ENCODE measurements at regions not wholly inside any gene's neighbourhood (a gene's known extent, or its start where the extent isn't known, plus 50 kb on each side); places are given as distances from the start of the nearest gene placed in this dataset.

- Histone ChIP-seq H3K27ac (ENCODE audit: low read length) (no peak overlapping the region), H3K9ac (ENCODE audit: low read depth, low read length) (no peak overlapping the region), H3K4me2 (ENCODE audit: insufficient read depth, low read length) (no peak overlapping the region), H3K79me2 (ENCODE audit: insufficient read depth, low read length) (no peaks in the 10 kb centered on the region), H3K27me3 (ENCODE audit: insufficient read depth, low read length, poor library complexity) (peaks cover 9% of the 10 kb centered on the region), H3K4me1 (ENCODE audit: insufficient read depth, low read length) (no peaks in the 10 kb centered on the region), H3K4me3 (ENCODE audit: low read depth in 1 of 2, low read length in 2 of 2) (no peak overlapping the region), H3K9me3 (ENCODE audit: insufficient read depth, low read length, severe bottlenecking) (no peaks in the 10 kb centered on the region), H4K20me1 (ENCODE audit: insufficient read depth, low read length) (no peaks in the 10 kb centered on the region), H3K36me3 (ENCODE audit: insufficient read depth, low read length) (no peaks in the 10 kb centered on the region), H2AFZ (ENCODE audit: low read depth, low read length) (no peak overlapping the region)
- DNase-seq = no peak
- TF ChIP-seq CTCF (IDR thresholded peaks at IDR 0.05; ENCODE audit: borderline replicate concordance, extremely low read depth, low read length, poor library complexity, severe bottlenecking) = no peak
- no peak for ATAC-seq (ENCODE audit: insufficient read depth, low read depth)
Measured at GRCh38 chr20:4305091-4305490, 56.0 kb upstream of the ADRA1D start.

GRCh38 chr20:4304601-4305000, 55.5 kb upstream of the ADRA1D start:
- Histone ChIP-seq H3K79me2 (ENCODE audit: insufficient read depth, low read length) (no peaks in the 10 kb centered on the region), H3K27me3 (ENCODE audit: insufficient read depth, low read length, poor library complexity) (peaks cover 9% of the 10 kb centered on the region), H3K9ac (ENCODE audit: low read depth, low read length) (no peak overlapping the region), H3K4me1 (ENCODE audit: insufficient read depth, low read length) (no peaks in the 10 kb centered on the region), H3K9me3 (ENCODE audit: insufficient read depth, low read length, severe bottlenecking) (no peaks in the 10 kb centered on the region), H3K4me2 (ENCODE audit: insufficient read depth, low read length) (no peak overlapping the region), H2AFZ (ENCODE audit: low read depth, low read length) (no peak overlapping the region), H3K4me3 (ENCODE audit: low read depth in 1 of 2, low read length in 2 of 2) (no peak overlapping the region), H3K27ac (ENCODE audit: low read length) (no peak overlapping the region), H4K20me1 (ENCODE audit: insufficient read depth, low read length) (no peaks in the 10 kb centered on the region), H3K36me3 (ENCODE audit: insufficient read depth, low read length) (no peaks in the 10 kb centered on the region)
- DNase-seq (no peak), ATAC-seq (ENCODE audit: insufficient read depth, low read depth) (no peak)
- TF ChIP-seq CTCF (IDR thresholded peaks at IDR 0.05; ENCODE audit: borderline replicate concordance, extremely low read depth, low read length, poor library complexity, severe bottlenecking) = no peak
- no peak for TF ChIP-seq EZH2 (IDR thresholded peaks at IDR 0.05; ENCODE audit: borderline replicate concordance, low read depth, low read length, severe bottlenecking)

GRCh38 chr20:4303136-4303535, 54.0 kb upstream of the ADRA1D start:
- Histone ChIP-seq H3K4me1 (ENCODE audit: insufficient read depth, low read length) (no peaks in the 10 kb centered on the region), H3K27me3 (ENCODE audit: insufficient read depth, low read length, poor library complexity) (peaks cover 19% of the 10 kb centered on the region), H4K20me1 (ENCODE audit: insufficient read depth, low read length) (no peaks in the 10 kb centered on the region), H3K79me2 (ENCODE audit: insufficient read depth, low read length) (no peaks in the 10 kb centered on the region), H3K4me2 (ENCODE audit: insufficient read depth, low read length) (no peak overlapping the region), H3K27ac (ENCODE audit: low read length) (no peak overlapping the region), H3K36me3 (ENCODE audit: insufficient read depth, low read length) (no peaks in the 10 kb centered on the region), H3K4me3 (ENCODE audit: low read depth in 1 of 2, low read length in 2 of 2) (no peak overlapping the region), H2AFZ (ENCODE audit: low read depth, low read length) (no peak overlapping the region), H3K9me3 (ENCODE audit: insufficient read depth, low read length, severe bottlenecking) (no peaks in the 10 kb centered on the region), H3K9ac (ENCODE audit: low read depth, low read length) (no peak overlapping the region)
- TF ChIP-seq CTCF (IDR thresholded peaks at IDR 0.05; ENCODE audit: borderline replicate concordance, extremely low read depth, low read length, poor library complexity, severe bottlenecking) (no peak), EZH2 (IDR thresholded peaks at IDR 0.05; ENCODE audit: borderline replicate concordance, low read depth, low read length, severe bottlenecking) (no peak)
- DNase-seq (no peak), ATAC-seq (ENCODE audit: insufficient read depth, low read depth) (no peak)

GRCh38 chr20:4300921-4301320, 51.8 kb upstream of the ADRA1D start:
- H3K36me3 ChIP-seq (ENCODE audit: insufficient read depth, low read length) = no peaks in the 10 kb centered on the region
- no peaks in the 10 kb centered on the region for H4K20me1 ChIP-seq (ENCODE audit: insufficient read depth, low read length)
- TF ChIP-seq CTCF (IDR thresholded peaks at IDR 0.05; ENCODE audit: borderline replicate concordance, extremely low read depth, low read length, poor library complexity, severe bottlenecking) (no peak), EZH2 (IDR thresholded peaks at IDR 0.05; ENCODE audit: borderline replicate concordance, low read depth, low read length, severe bottlenecking) (no peak)
- H3K4me1 ChIP-seq (ENCODE audit: insufficient read depth, low read length) = no peaks in the 10 kb centered on the region
- H3K4me2 ChIP-seq (ENCODE audit: insufficient read depth, low read length) = no peak overlapping the region
- H3K4me3 ChIP-seq (ENCODE audit: low read depth in 1 of 2, low read length in 2 of 2) = no peak overlapping the region
- H3K9ac ChIP-seq (ENCODE audit: low read depth, low read length) = no peak overlapping the region
- H3K9me3 ChIP-seq (ENCODE audit: insufficient read depth, low read length, severe bottlenecking) = no peaks in the 10 kb centered on the region
- peaks cover 22% of the 10 kb centered on the region for H3K27me3 ChIP-seq (ENCODE audit: insufficient read depth, low read length, poor library complexity)
- no peak for ATAC-seq (ENCODE audit: insufficient read depth, low read depth)
- DNase-seq = no peak
- H3K27ac ChIP-seq (ENCODE audit: low read length) = no peak overlapping the region
- H2AFZ ChIP-seq (ENCODE audit: low read depth, low read length) = no peak overlapping the region
- no peaks in the 10 kb centered on the region for H3K79me2 ChIP-seq (ENCODE audit: insufficient read depth, low read length)

Data from DND-41 (cell line).